NT2/D1 (cell line): ENCODE measurements at regions not wholly inside any gene's neighbourhood (a gene's known extent, or its start where the extent isn't known, plus 50 kb on each side); places are given as distances from the start of the nearest gene placed in this dataset.

Experiments
- SUZ12 ChIP-seq: IDR thresholded peaks from 2 replicates; pipeline ENCODE4 v1.6.1; 2011; ENCODE audit not compliant: insufficient read length, insufficient read depth; ENCODE audit errors: extremely low read depth
- ZNF274 ChIP-seq: IDR thresholded peaks from 2 replicates; pipeline ENCODE4 v1.6.1; 2011; ENCODE audit warnings: mild to moderate bottlenecking, low read depth, low read length

- TF ChIP-seq SUZ12 (no peak), ZNF274 (no peak)
Observed at GRCh38 chr9:13608451-13608850, 329.0 kb upstream of the MPDZ start.
